Astrocyte of the spinal cord (primary cell): ENCODE measurements at regions not wholly inside any gene's neighbourhood (a gene's known extent, or its start where the extent isn't known, plus 50 kb on each side); places are given as distances from the start of the nearest gene placed in this dataset.

Source experiments
- DNase-seq: peaks from one replicate; pipeline ENCODE4 v3.0.0; 2011; ENCODE audit warnings: low read depth, low spot score
- H3K4me3 ChIP-seq: 2 replicates; pipeline ENCODE4 v1.5.1; 2011; ENCODE audit warnings: low read depth, mild to moderate bottlenecking, low read length, moderate library complexity
- in situ Hi-C: cut with HindIII; loops from 2 replicates; pipeline ENCODE4 v1.10.0; 2017; ENCODE audit warnings: low sequenced_read_pairs
- TF ChIP-seq, protein P1 (sequence below): IDR thresholded peaks from 2 replicates; pipeline ENCODE4 v1.5.1; 2012; ENCODE audit warnings: low read depth, mild to moderate bottlenecking, low read length, inconsistent platforms

DNA sequence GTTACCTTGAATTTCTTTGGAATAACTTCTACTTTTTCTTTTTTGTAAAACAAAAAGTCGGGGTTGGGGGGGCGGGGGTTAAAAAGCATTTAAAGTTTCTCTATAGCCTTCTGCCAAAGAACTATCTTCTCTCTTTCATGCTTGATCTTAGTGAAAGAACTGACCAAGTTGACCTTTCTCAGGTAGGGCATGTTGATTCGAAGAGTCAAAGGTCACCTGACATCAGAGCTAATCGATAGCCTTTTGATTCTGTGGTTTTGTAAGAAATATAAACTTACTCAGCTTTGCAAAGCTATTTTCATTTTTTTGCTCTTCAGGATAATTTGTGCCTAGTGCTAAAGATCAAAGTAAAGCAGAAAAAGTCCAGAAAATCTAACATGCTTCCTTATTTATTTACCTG is 181.5 kb downstream of the IRS2 start:
- no peak overlapping the region for H3K4me3 ChIP-seq
- in situ Hi-C loops = no loop called here
- TF ChIP-seq, protein P1, sequence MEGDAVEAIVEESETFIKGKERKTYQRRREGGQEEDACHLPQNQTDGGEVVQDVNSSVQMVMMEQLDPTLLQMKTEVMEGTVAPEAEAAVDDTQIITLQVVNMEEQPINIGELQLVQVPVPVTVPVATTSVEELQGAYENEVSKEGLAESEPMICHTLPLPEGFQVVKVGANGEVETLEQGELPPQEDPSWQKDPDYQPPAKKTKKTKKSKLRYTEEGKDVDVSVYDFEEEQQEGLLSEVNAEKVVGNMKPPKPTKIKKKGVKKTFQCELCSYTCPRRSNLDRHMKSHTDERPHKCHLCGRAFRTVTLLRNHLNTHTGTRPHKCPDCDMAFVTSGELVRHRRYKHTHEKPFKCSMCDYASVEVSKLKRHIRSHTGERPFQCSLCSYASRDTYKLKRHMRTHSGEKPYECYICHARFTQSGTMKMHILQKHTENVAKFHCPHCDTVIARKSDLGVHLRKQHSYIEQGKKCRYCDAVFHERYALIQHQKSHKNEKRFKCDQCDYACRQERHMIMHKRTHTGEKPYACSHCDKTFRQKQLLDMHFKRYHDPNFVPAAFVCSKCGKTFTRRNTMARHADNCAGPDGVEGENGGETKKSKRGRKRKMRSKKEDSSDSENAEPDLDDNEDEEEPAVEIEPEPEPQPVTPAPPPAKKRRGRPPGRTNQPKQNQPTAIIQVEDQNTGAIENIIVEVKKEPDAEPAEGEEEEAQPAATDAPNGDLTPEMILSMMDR = no peak
- no peak for DNase-seq

DNA sequence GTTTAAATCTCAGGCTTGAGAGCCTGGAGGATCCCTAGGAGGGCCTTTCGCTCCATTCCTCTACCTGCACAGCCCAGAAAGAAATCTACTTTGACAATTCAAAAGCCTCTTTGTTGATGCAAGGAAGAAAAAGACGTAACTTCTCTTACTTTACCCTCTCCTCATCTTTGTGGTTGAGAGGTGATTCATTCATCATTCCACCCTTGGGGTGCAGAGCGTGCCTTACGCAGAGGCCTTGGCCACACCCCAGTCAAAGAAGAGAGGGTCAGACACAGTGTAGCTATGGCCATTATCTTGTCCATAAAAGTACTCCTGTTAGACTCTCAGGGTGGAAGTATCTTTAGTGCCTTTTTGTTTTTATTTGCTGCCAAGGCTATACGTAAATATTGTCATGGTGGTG is 184.0 kb downstream of the IRS2 start:
- no peak overlapping the region for H3K4me3 ChIP-seq
- DNase-seq = no peak
- in situ Hi-C loops = no loop called here
- TF ChIP-seq, protein P1 = no peak

DNA sequence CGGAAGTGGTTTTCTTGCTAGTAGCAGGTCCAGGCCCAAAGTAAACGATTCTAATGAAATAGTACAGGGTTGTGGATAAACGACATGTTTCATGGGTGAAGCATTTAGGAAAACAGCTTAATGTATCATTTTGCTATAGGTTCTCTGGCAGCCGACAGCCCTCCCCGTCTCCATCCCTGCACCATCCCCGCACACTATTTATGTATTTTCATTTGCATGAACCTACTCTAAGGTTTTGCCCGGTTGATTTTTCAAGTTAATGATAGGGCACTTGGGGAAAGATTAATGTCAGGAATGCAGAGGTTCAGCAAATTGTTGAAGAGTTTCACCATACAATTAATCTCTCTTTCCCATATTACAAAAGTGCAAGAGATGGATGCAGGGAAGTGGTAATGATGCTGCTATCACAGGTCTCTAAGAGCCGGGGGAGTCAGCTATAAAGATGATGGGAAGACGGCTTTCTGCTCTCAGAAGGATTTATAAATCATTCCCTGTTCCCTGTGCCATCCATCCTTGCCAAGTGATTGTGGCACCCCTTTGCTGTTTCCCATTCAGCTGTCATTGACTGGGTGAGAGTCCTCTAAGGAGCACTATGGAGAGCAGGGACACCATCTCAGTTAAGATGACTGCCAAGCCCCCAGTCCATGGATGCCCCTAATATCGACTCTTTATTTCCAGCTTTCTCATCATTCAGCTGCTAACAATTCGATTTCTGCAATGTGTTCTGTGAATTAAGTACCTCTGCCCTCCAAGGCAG is 186.3 kb downstream of the IRS2 start:
- TF ChIP-seq, protein P1 = no peak
- H3K4me3 ChIP-seq = no peak overlapping the region
- in situ Hi-C loops = no loop called here
- no peak for DNase-seq

DNA sequence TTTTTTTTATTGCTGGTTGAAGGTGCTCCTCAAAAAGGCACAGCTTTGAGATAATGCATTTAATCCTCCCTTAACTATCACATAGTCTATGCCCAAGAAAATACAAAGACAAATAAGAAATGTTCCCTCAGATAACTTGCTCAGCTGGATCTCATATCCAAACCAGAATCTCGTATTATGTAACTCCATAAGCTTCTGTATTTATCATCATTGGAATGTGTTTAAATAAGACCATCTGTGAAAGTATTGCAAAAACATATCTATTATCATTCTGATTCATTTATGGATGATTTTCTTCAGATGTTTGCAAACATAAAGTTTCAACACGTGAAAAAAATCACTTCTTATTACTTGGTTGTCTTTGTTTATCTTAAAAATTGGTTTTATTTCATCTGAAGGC is 190.9 kb downstream of the IRS2 start:
- in situ Hi-C loops = no loop called here

DNA sequence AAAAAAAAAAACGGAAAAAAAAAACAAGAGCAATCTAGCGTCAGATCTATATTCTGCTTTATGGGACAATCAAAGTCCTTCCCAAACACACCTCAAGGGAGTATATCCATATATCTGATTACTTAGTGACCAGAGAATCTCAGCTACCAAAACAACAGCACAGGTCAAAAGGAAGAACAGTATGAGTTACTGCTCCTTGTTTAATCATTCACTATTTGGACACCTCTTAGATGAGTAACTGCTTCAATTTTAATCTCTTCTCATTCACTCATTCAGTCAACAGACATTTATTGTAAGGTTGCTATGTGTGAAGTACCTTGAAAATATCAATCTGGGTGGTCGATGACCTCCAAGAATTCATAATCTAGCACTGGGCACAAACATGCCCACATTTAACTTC is 193.2 kb downstream of the IRS2 start:
- TF ChIP-seq, protein P1 = no peak
- no peak overlapping the region for H3K4me3 ChIP-seq
- no peak for DNase-seq
- in situ Hi-C loops = no loop called here

More for the DNA sequence above, 190.9 kb downstream of the IRS2 start:
- H3K4me3 ChIP-seq = no peak overlapping the region
- DNase-seq = no peak
- TF ChIP-seq, protein P1 = no peak

DNA sequence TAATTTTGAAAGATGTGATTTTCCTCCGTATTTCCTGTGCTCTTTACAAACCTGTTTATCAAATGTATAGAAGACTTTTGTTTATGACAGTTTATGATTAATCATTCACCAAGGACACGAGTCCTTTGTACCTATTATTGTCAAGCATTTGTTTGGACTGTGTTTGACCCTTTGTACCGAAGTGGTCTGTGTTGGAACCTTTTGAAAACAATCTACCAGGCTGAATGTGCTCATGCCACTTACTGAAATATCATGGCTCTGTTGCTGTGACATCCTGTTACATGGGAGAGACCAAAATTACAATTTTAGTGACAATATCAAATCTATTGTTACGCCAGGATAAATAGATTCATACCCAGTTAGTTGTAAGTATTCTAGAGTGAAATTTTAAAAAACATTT is 193.6 kb downstream of the IRS2 start:
- H3K4me3 ChIP-seq = no peak overlapping the region
- TF ChIP-seq, protein P1 = no peak
- DNase-seq = no peak
- in situ Hi-C loops = no loop called here

DNA sequence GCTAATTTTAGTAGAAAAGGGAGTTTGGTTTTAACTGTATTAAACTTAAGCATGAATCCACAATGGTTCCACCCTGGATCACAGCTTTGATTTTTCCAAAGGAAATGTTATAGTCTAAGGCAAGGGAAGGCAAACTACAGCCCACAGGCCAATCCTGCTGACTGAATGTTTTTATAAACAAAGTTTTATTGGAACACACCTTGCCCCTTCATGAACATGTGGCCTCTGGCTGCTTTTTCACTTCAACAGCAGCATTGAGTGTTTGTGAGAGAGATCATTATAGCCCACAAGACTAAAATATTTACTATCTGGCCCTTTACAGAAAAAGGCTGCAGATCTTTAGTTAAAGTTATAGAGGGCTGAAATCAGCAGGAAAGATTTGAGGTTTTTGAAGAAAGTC is 198.7 kb downstream of the IRS2 start:
- in situ Hi-C loops = no loop called here
- no peak for DNase-seq

More for the DNA sequence above, 198.7 kb downstream of the IRS2 start:
- TF ChIP-seq, protein P1 = no peak
- H3K4me3 ChIP-seq = no peak overlapping the region
